ENCODE measurements at regions not wholly inside any gene's neighbourhood (a gene's known extent, or its start where the extent isn't known, plus 50 kb on each side); places are given as distances from the start of the nearest gene placed in this dataset.

DNA sequence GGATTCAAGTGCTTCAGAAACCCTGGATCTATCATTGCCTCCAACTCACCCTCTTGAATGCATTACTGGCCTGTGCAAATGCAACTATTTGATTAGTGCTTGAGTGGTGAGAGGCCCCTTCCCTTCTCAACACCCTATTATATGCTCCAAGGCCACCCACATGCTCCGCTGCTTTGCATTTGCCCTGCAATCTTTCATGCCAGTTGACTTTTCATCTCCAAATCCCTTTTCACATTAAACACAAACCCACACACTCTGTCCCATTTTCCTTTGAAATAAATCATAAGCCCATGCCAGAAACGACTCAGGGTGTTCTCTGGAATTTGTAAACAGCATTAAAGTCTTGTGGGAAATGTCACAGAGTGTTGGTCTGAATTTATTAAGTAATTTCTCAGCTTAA is 78.9 kb upstream of the CTTNBP2NL start:
- Histone ChIP-seq H3K9me3 (ENCODE audit: control insufficient read depth in 4 of 4, insufficient read depth in 3 of 4, low read length in 3 of 4) (no peaks in the 10 kb centered on the region), H3K4me3 (no peak overlapping the region), H3K27ac (ENCODE audit: low read depth in 1 of 2, low read length in 1 of 2) (no peak overlapping the region), H3K27me3 (ENCODE audit: control insufficient read depth in 3 of 3, insufficient read depth in 3 of 3, low read length in 2 of 3) (peaks cover 0 to 6% (median 4%) of the 10 kb centered on the region in 3 donors), H3K9ac (ENCODE audit: insufficient read depth in 1 of 2, low read length in 2 of 2) (no peak overlapping the region), H3K36me3 (ENCODE audit: control insufficient read depth in 4 of 4, insufficient read depth in 4 of 4, low read length in 4 of 4) (no peaks in the 10 kb centered on the region), H3K4me1 (ENCODE audit: control insufficient read depth in 5 of 5, insufficient read depth in 5 of 5, low read length in 5 of 5) (peaks cover 0 to 37% (median 15%) of the 10 kb centered on the region in 5 donors)
- WGBS, 2 donors, result 30 to 43% methylated on average over 2 of the region's 2 CpGs
- DNase-seq (peak; percentile 53 to 74 (median 68)), ATAC-seq (ENCODE audit: insufficient read depth, low FRiP score) (peak; percentile 30)
- TF ChIP-seq, protein P1, sequence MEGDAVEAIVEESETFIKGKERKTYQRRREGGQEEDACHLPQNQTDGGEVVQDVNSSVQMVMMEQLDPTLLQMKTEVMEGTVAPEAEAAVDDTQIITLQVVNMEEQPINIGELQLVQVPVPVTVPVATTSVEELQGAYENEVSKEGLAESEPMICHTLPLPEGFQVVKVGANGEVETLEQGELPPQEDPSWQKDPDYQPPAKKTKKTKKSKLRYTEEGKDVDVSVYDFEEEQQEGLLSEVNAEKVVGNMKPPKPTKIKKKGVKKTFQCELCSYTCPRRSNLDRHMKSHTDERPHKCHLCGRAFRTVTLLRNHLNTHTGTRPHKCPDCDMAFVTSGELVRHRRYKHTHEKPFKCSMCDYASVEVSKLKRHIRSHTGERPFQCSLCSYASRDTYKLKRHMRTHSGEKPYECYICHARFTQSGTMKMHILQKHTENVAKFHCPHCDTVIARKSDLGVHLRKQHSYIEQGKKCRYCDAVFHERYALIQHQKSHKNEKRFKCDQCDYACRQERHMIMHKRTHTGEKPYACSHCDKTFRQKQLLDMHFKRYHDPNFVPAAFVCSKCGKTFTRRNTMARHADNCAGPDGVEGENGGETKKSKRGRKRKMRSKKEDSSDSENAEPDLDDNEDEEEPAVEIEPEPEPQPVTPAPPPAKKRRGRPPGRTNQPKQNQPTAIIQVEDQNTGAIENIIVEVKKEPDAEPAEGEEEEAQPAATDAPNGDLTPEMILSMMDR (IDR thresholded peaks at IDR 0.05; ENCODE audit: control extremely low read depth, extremely low read depth), result no peak

DNA sequence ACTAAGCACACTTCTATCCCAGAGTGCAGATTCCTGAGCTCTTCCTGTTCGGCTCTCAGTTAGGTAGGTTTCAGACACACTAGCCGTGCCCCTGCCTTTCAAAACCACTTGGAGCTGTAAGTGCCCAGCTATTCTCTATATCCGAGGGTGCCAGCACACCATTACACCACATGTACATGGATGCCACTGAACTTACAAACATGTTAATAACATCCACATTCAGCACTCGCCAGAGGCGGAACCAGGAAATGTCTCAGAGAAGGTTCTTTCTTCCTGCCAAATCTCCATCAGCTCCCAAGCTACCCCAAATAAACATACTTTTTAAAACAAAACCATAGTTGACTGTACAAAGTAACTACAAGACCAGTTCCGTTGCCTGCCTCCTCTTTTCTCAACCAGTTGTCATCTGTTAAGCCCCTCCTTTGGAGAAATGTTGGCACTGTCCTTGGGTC is 78.4 kb upstream of the CTTNBP2NL start:
- DNase-seq, result peak; percentile 45 to 76 (median 69)

DNA sequence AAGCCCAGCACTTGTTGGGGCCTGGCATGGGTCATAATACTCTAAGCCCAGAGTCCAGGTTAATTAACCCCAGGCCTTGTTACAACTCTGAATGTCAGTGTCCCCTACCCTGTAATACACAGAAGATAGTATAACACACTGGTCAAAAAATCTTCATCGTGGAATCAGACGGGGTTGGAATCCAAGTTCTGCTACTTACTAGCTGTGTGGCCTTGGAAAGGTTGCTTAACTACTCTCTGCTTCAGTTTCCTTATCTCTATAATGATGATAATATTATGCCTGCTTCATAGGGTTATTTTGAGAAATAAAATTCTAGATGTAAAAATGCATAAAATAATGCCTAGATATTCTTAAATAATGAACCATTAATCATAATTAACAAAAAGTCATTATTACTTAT is 77.8 kb upstream of the CTTNBP2NL start:
- 79 to 82% methylated on average over 2 of the region's 2 CpGs for WGBS, 2 donors
- Histone ChIP-seq H3K36me3 (ENCODE audit: control insufficient read depth in 4 of 4, insufficient read depth in 4 of 4, low read length in 4 of 4) (no peaks in the 10 kb centered on the region), H3K27me3 (ENCODE audit: control insufficient read depth in 3 of 3, insufficient read depth in 3 of 3, low read length in 2 of 3) (peaks cover 0 to 6% (median 4%) of the 10 kb centered on the region in 3 donors), H3K9me3 (ENCODE audit: control insufficient read depth in 4 of 4, insufficient read depth in 3 of 4, low read length in 3 of 4) (no peaks in the 10 kb centered on the region), H3K4me1 (ENCODE audit: control insufficient read depth in 5 of 5, insufficient read depth in 5 of 5, low read length in 5 of 5) (peaks cover 0 to 32% (median 15%) of the 10 kb centered on the region in 5 donors), H3K4me3 (no peak overlapping the region), H3K9ac (ENCODE audit: insufficient read depth in 1 of 2, low read length in 2 of 2) (no peak overlapping the region), H3K27ac (ENCODE audit: low read depth in 1 of 2, low read length in 1 of 2) (peak overlapping the region in 1 of 2 donors; percentile 9)
- DNase-seq (no peak), ATAC-seq (ENCODE audit: insufficient read depth, low FRiP score) (no peak)
- TF ChIP-seq, protein P1 (IDR thresholded peaks at IDR 0.05; ENCODE audit: control extremely low read depth, extremely low read depth), result no peak

More for the DNA sequence above, 78.4 kb upstream of the CTTNBP2NL start:
- Histone ChIP-seq H3K36me3 (ENCODE audit: control insufficient read depth in 4 of 4, insufficient read depth in 4 of 4, low read length in 4 of 4) (no peaks in the 10 kb centered on the region), H3K27me3 (ENCODE audit: control insufficient read depth in 3 of 3, insufficient read depth in 3 of 3, low read length in 2 of 3) (peaks cover 0 to 6% (median 4%) of the 10 kb centered on the region in 3 donors), H3K9me3 (ENCODE audit: control insufficient read depth in 4 of 4, insufficient read depth in 3 of 4, low read length in 3 of 4) (no peaks in the 10 kb centered on the region), H3K9ac (ENCODE audit: insufficient read depth in 1 of 2, low read length in 2 of 2) (no peak overlapping the region), H3K4me1 (ENCODE audit: control insufficient read depth in 5 of 5, insufficient read depth in 5 of 5, low read length in 5 of 5) (peaks cover 0 to 34% (median 15%) of the 10 kb centered on the region in 5 donors), H3K4me3 (no peak overlapping the region), H3K27ac (ENCODE audit: low read depth in 1 of 2, low read length in 1 of 2) (peak overlapping the region in 1 of 2 donors; percentile 37)
- ATAC-seq (ENCODE audit: insufficient read depth, low FRiP score), result no peak
- WGBS, 2 donors, result 38 to 58% methylated on average over 6 of the region's 6 CpGs
- TF ChIP-seq, protein P1 (IDR thresholded peaks at IDR 0.05; ENCODE audit: control extremely low read depth, extremely low read depth), result no peak
